Peyer's patch (tissue), 4 donors: ENCODE measurements at regions not wholly inside any gene's neighbourhood (a gene's known extent, or its start where the extent isn't known, plus 50 kb on each side); places are given as distances from the start of the nearest gene placed in this dataset.

Experiments
- POLR2A ChIP-seq, 2 donors: fragments of 450-650 bp; IDR thresholded peaks; one replicate each; pipeline ENCODE4 v1.5.1; 2017; ENCODE audit warnings: antibody characterized with exemption in 2 of 2, mild to moderate bottlenecking in 2 of 2, moderate library complexity in 2 of 2
- TF ChIP-seq, protein P1 (sequence below), 6 experiments: fragments of 450-650 bp in 4 of 6; fragments of 200-600 bp in 2 of 6; sonication (generic) in 1 of 6; IDR thresholded peaks; one replicate each; pipeline ENCODE4 v1.5.1; 2017 to 2019; ENCODE audit warnings: antibody characterized with exemption in 6 of 6, mild to moderate bottlenecking in 3 of 6, moderate library complexity in 1 of 6

DNA sequence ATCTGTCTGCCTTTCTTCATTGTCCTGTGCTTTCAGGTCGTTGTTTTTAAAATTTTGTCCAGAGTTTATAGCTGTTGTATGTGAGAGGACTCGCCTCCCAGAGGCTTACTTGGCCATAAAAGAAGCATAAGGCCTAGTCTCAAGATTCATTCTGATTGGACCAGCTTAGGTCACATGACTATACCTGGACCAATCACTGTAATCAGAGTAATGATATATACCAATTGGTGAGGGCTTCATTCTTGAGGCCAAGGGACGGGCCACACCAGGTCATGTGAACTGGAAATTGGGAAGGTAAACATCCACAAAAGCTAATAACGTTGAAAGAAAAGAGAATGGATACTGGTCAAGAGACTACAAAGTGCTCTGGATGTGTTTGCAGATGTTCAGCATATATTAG, 141.4 kb upstream of the SULF2 start:
- no peak for TF ChIP-seq POLR2A (IDR thresholded peaks at IDR 0.05)
- TF ChIP-seq, protein P1, sequence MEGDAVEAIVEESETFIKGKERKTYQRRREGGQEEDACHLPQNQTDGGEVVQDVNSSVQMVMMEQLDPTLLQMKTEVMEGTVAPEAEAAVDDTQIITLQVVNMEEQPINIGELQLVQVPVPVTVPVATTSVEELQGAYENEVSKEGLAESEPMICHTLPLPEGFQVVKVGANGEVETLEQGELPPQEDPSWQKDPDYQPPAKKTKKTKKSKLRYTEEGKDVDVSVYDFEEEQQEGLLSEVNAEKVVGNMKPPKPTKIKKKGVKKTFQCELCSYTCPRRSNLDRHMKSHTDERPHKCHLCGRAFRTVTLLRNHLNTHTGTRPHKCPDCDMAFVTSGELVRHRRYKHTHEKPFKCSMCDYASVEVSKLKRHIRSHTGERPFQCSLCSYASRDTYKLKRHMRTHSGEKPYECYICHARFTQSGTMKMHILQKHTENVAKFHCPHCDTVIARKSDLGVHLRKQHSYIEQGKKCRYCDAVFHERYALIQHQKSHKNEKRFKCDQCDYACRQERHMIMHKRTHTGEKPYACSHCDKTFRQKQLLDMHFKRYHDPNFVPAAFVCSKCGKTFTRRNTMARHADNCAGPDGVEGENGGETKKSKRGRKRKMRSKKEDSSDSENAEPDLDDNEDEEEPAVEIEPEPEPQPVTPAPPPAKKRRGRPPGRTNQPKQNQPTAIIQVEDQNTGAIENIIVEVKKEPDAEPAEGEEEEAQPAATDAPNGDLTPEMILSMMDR (IDR thresholded peaks at IDR 0.05), result no peak
